KOPT-K1 (cell line): ENCODE measurements at regions not wholly inside any gene's neighbourhood (a gene's known extent, or its start where the extent isn't known, plus 50 kb on each side); places are given as distances from the start of the nearest gene placed in this dataset.
"Not testable (repeated sequence)": the region's sequence is repeated elsewhere in the genome, so short reads cannot be mapped to it uniquely, and the experiment has no call there.

Experiments used
- H3K27ac ChIP-seq: fragments of 200-600 bp; sonication (generic); 2 replicates; pipeline ENCODE4 v1.5.1; 2016; ENCODE audit warnings: antibody characterized with exemption, mild to moderate bottlenecking, low read depth, low read length; ENCODE audit not compliant: poor library complexity, severe bottlenecking
- H3K36me3 ChIP-seq: fragments of 200-600 bp; sonication (generic); 2 replicates; pipeline ENCODE4 v1.5.1; 2017; ENCODE audit warnings: antibody characterized with exemption, mild to moderate bottlenecking, low read length, moderate library complexity; ENCODE audit not compliant: insufficient read depth
- H3K9me3 ChIP-seq: fragments of 200-600 bp; sonication (generic); 2 replicates; pipeline ENCODE4 v1.5.1; 2017; ENCODE audit warnings: antibody characterized with exemption, low read length, mild to moderate bottlenecking; ENCODE audit not compliant: insufficient read depth, poor library complexity, severe bottlenecking

DNA sequence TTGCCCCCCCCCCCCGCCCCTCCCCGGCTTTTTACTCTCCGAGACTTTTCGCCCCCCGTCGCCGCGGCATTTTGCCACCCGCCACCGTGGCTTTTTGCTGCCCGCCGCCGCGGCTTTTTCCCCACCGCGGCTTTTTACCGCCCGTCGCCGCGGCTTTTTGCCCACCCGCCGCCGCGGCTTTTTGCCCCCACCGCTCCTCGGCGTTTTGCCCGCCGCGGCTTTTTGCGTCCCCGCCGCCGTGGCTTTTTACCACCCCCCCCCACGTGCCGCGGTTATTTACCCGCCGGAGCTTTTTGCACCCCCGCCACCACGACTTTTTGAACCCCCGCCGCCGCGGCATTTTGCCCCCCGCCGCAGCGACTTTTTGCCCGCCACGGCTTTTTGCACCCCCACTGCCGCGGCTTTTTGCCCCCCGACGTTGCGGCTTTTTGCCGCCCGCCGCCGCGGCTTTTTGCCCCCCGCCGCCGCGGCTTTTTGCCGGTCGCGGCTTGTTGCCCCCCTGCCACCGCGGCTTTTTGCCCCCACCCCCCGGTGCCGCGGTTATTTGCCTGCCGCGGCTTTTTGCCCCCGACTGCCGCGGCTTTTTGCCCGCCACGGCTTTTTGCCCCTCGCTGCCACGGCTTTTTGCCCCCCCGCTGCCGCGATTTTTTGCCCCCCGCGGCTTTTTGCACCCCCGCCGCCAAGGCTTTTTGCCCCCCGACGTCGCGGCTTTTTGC lies 461.1 kb downstream of the ZNF33B start:
- no peaks in the 10 kb centered on the region for H3K9me3 ChIP-seq
- H3K27ac ChIP-seq = no peak overlapping the region
- no peaks in the 10 kb centered on the region for H3K36me3 ChIP-seq

DNA sequence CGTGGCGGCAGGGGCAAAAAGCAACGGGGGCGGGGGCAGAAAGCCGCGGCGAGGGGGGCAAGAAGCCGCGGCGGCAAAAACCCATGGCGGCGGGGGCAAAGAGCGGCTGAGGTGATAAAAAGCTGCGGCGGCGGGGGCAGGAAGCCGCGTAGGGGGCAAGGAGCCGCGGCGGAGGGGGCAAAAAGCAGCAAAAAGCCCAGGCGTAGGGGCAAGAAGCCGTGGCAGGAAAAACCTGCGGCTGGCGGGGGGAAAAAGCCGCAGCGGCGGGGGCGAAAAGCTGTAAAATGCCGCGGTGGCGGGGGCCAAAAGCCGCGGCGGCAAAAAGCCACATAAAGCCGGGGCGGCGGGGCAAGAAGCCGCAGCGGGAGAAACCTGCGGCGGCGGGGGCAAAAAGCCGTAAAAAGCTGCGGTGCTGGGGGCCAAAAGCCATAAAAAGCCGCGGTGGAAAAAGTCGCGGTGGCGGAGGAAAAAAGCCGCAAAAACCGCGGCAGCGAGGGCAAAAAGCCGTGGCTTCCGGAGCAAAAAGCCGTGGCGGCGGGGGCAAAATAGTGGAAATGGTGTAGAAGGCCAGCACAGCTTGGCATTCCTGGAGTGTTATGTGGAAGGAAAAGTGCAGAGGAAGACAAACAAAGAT lies 487.8 kb downstream of the ZNF33B start:
- H3K9me3 ChIP-seq = peaks cover 16% of the 10 kb centered on the region
- no peaks in the 10 kb centered on the region for H3K36me3 ChIP-seq
- H3K27ac ChIP-seq = no peak overlapping the region

DNA sequence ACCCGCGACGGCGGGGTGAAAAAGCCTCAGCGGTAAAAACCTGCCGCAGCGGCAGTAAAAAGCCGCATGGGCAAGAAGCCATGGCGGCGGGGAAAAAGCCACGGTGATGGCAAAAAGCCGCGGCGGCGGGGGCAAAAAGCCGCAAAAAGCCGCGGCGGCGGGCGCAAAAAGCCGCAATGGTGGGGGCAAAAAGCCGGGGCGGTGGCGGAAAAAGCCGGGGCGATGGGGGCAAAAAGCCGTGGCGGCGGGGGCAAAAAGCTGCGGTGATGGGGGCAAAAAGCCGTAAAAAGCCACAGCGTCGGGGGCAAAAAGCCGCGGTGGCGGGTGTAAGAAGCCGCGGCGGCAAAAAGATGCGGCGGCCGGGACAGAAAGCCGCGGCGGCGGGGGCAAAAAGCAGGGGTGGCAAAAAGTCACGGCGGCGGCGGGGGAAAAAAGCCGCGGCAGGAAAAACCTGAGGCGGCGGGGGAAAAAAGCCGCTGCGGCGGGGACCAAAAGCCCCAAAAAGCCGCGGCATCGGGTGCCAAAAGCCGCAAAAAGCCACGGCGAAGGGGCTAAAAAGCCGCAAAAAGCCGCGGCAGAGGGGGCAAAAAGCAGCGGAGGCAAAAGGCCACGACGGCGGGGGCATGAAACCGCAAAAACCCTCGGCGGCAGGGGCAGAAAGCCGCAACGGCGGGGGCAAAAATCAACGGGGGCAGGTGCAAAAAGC lies 488.5 kb downstream of the ZNF33B start:
- H3K36me3 ChIP-seq = no peaks in the 10 kb centered on the region
- H3K9me3 ChIP-seq = peaks cover 16% of the 10 kb centered on the region
- no peak overlapping the region for H3K27ac ChIP-seq

DNA sequence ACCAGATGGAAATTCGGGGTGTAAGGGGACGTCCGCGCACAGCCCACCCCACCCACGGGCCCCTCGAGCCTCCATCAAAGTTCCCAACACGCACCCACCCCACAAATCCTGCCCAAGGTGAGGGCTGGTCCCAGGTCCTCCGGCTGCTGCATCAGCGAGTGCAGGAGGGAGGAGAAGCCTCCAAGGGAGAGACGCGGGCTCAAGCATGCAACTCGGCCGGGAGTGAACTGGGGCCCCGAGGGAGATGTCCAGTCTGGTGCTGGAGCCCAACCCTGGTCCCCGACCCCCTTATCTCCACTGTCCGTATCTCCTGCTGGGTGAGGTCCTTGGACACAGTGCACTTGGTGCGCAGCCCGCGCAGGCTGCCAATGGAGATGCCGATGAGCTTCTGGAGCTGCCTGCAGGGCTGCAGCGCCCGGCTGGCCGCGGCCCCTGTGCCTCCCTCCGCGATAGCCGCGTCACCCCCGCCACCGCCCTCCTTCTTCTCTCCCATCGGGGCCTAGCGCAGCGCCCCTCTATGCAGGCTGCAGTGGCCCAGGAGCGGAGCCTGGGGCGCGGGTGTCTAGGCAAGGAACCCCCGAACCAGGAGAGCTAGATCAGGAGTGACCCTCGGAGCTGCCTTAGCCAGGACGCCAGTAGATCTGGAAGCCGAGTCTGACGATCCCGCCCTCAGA lies 489.2 kb downstream of the ZNF33B start:
- Histone ChIP-seq H3K9me3 (peaks cover 16% of the 10 kb centered on the region), H3K36me3 (no peaks in the 10 kb centered on the region), H3K27ac (no peak overlapping the region)

DNA sequence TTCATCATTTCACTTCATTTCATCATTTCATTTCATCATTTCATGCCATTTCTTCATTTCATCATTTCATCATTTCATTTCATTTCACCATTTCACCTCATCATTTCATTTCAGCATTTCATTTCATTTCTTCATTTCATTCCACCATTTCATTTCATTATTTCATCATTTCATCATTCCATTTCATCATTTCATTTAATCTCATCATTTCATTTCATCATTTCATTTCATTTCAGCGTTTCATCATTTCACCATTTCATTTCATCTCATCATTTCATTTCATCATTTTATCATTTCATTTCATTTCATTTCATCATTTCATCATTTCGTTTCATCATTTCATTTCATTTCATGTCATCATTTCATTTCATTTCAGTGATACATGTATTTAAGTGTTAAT lies 492.2 kb downstream of the ZNF33B start:
- not testable (repeated sequence) for H3K27ac ChIP-seq, H3K36me3 ChIP-seq
- H3K9me3 ChIP-seq = peaks cover 16% of the 10 kb centered on the region

DNA sequence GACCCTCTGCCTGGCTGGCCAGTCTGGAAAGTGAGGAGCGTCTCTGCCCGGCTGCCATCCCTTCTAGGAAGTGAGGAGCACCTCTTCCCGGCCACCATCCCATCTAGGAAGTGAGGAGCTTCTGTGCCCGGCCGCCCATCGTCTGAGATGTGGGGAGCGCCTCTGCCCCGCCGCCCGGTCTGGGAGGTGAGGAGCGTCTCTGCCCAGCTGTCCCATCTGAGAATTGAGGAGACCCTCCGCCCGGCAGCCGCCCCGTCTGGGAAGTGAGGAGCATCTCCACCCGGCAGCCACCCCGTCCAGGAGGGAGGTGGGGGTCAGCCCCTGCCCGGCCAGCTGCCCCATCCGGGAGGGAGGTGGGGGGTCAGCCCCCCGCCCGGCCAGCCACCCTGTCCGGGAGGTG lies 500.3 kb downstream of the ZNF33B start:
- not testable (repeated sequence) for H3K9me3 ChIP-seq, H3K27ac ChIP-seq

DNA sequence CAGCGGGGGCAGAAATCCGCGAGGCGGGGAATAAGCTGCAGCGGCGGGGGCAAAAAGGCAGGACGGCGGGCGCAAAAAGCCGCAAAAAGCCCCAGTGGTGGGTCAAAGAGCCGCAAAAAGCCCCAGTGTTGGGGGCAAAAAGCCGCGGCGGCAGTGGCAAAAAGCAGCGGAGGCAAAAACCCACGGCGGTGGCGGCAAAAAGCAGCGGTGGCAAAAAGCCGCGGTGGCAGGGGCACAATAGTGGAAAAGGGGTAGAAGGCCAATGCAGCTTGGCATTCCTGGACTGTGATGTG lies 525.3 kb downstream of the ZNF33B start:
- Histone ChIP-seq H3K9me3 (peaks cover 17% of the 10 kb centered on the region), H3K27ac (no peak overlapping the region), H3K36me3 (no peaks in the 10 kb centered on the region)

More for the DNA sequence above, 500.3 kb downstream of the ZNF33B start:
- not testable (repeated sequence) for H3K36me3 ChIP-seq

DNA sequence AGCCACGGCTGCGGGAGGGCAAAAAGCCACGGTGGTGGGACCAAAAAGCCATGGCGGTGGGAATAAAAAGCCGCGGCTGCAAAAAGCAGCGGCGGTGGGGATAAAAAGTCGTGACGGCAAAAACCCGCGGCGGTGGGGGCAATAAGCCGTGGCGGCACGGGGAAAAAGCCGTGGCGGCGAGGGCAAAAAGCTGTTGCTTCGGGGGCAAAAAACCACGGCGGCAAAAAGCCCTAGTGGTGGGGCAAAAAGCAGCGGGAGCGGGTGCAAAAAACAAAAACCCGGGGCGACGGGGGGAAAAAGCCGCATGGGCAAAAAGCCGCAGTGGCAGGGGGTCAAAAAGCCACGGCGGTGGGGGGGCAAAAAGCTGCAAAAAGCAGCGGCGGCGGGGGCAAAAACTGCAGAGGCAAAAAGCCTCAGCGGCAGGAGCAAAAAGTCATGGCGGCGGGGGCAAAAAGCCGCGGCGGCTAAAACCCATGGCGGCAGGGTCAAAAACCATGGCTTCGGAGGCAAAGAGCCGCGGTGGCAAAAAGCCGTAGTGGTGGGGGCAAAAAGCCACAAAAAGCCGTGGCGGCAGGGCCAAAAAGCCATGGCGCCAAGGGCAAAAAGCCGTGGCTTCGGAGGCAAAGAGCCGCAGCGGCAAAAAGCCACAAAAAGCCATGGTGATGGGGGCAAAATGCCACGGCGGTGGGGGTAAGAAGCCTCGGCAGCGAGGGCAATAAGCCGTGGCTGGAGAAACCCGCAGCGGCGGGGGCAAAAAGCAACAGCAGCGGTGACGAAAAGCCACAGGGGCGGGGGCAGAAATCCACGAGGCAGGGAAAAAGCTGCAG lies 525.8 kb downstream of the ZNF33B start:
- no peak overlapping the region for H3K27ac ChIP-seq
- no peaks in the 10 kb centered on the region for H3K36me3 ChIP-seq
- H3K9me3 ChIP-seq = peaks cover 17% of the 10 kb centered on the region

DNA sequence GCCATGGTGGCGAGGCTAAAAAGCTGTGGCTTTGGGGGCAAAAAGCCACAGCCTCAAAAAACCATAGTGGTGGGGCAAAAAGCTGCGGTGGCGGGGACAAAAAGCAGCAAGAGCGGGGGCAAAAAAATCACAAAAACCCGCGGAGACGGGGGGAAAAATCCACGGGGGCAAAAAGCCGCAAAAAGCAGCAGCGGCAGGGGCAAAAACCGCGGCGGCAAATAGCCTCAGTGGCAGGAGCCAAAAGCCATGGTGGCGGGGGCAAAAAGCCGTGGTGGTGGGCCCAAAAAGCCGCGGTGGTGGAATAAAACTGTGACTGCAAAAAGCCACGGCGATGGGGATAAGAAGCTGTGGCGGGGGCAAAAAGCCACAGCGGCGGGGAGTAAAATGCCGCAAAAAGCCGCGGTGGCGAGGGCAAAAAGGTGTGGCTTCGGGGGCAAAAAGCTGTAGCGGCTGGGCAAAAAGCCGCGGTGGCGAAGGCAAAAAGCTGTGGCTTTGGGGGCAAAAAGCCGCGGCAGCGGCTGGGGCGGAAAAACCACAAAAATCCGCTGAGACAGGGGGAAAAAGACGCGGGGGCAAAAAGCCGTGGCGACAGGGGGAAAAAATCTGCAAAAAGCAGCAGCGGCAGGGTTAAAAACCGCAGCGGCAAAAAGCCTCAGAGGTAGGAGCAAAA lies 526.6 kb downstream of the ZNF33B start:
- no peak overlapping the region for H3K27ac ChIP-seq
- H3K36me3 ChIP-seq = no peaks in the 10 kb centered on the region
- peaks cover 17% of the 10 kb centered on the region for H3K9me3 ChIP-seq

DNA sequence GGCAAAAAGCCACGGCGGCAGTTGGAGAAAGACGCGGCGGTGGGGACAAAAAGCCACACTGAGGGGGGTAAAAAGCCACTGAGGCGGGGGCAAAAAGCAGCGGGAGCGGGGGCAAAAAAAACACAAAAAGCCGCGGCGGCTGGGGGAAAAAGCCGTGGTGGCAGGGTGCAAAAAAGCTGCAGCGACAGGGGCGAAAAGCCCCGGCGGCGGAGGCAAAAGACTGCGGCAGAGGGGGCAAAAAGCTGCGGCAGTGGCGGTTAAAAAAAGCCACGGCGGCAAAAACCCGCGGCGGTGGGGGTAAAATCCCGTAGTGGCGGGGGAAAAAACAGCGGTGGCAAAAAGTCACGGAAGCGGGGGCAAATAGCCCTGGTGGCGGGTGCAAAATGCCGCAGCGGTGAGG lies 527.3 kb downstream of the ZNF33B start:
- Histone ChIP-seq H3K9me3 (peaks cover 17% of the 10 kb centered on the region), H3K36me3 (no peaks in the 10 kb centered on the region), H3K27ac (no peak overlapping the region)
